AG04449 (cell line): ENCODE measurements at regions not wholly inside any gene's neighbourhood (a gene's known extent, or its start where the extent isn't known, plus 50 kb on each side); places are given as distances from the start of the nearest gene placed in this dataset.

Source experiments
- CTCF ChIA-PET: fragments of 350-600 bp; formaldehyde crosslinking; extraction: SDS; loops from one replicate; lab custom pipeline; 2021; ENCODE audit warnings: antibody characterized with exemption; lab: Yijun Ruan, JAX
- POLR2A ChIA-PET: fragments of 400-600, 350-600 bp; formaldehyde crosslinking; extraction: SDS; loops from one replicate; lab custom pipeline; 2020; ENCODE audit warnings: antibody characterized with exemption, inconsistent platforms; lab: Yijun Ruan, JAX
- DNase-seq: peaks from one replicate; pipeline ENCODE4 v3.0.0-alpha.2; 2010; ENCODE audit warnings: low read depth, low spot score
- H3K4me3 ChIP-seq: 2 replicates; pipeline ENCODE4 v1.5.1; 2011; ENCODE audit warnings: low read depth, mild to moderate bottlenecking, control low read depth, low read length
- TF ChIP-seq, protein P1 (sequence below): IDR thresholded peaks from one replicate; pipeline ENCODE4 v1.5.1; 2011; ENCODE audit warnings: mild to moderate bottlenecking, moderate library complexity, low read length, control low read depth, inconsistent platforms; ENCODE audit not compliant: insufficient read depth; ENCODE audit errors: missing control alignments

DNA sequence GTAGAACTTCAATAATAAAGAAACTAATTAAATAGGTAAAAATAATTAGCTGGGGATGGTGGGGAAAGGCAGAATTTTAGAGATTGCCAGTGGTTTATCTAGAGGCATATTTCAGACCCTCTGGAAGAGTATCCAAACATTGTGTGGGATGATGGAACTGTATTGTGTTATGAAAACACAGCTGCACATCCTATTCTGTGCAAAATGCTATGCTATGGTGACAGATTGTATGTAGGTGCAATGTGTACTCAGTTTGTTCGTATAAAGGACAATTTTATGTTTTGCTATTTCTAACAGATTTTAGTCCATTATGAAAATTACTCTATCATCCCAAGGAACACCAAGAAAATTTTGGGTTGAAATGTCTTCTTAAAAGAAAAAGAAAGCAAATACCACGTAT is 1054.7 kb downstream of the PDHA2 start:
- TF ChIP-seq, protein P1, sequence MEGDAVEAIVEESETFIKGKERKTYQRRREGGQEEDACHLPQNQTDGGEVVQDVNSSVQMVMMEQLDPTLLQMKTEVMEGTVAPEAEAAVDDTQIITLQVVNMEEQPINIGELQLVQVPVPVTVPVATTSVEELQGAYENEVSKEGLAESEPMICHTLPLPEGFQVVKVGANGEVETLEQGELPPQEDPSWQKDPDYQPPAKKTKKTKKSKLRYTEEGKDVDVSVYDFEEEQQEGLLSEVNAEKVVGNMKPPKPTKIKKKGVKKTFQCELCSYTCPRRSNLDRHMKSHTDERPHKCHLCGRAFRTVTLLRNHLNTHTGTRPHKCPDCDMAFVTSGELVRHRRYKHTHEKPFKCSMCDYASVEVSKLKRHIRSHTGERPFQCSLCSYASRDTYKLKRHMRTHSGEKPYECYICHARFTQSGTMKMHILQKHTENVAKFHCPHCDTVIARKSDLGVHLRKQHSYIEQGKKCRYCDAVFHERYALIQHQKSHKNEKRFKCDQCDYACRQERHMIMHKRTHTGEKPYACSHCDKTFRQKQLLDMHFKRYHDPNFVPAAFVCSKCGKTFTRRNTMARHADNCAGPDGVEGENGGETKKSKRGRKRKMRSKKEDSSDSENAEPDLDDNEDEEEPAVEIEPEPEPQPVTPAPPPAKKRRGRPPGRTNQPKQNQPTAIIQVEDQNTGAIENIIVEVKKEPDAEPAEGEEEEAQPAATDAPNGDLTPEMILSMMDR: no peak
- ChIA-PET POLR2A (no interaction called here), CTCF (no interaction called here)
- DNase-seq: no peak
- no peak overlapping the region for H3K4me3 ChIP-seq

DNA sequence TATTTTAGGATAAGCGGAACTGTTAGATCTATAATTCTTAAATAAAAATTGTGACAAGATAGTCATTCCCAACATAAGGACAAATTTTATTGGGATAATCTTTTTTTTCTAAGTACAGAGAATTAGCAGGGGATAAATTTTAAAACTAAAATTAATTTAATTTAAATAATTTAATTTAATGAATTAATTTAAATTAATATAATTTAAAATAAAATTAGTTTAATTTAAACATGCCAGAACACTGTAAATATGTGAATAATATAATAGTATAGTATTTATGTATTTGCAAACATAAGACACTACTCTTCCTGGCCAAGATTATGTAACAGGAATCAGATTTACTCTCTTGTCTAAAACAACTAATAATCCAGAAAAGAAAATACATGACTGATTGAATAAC is 1055.9 kb downstream of the PDHA2 start:
- POLR2A ChIA-PET: no interaction called here
- no peak for DNase-seq
- no peak overlapping the region for H3K4me3 ChIP-seq
- TF ChIP-seq, protein P1: no peak
- CTCF ChIA-PET: no interaction called here

DNA sequence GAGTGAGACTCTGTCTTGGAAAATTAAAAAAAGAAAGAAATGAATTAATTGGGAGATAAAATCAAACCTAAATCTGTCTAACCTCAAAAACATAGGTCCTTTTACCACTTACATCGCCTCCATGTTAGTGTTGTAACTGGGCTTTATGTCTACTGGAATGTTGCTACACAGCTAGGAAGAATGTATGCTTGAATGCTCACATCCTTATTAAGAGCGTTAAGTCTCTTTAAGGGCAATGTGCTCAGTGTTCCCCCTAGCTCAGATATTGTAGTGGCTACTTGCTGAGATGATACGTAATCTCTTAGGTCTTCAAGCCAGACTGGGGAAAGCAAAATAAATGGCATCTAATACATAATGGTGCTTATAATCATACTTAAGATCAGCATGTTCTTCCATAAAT is 1072.8 kb downstream of the PDHA2 start:
- POLR2A ChIA-PET: no interaction called here
- CTCF ChIA-PET: no interaction called here
- no peak overlapping the region for H3K4me3 ChIP-seq
- DNase-seq: no peak
- TF ChIP-seq, protein P1: no peak

DNA sequence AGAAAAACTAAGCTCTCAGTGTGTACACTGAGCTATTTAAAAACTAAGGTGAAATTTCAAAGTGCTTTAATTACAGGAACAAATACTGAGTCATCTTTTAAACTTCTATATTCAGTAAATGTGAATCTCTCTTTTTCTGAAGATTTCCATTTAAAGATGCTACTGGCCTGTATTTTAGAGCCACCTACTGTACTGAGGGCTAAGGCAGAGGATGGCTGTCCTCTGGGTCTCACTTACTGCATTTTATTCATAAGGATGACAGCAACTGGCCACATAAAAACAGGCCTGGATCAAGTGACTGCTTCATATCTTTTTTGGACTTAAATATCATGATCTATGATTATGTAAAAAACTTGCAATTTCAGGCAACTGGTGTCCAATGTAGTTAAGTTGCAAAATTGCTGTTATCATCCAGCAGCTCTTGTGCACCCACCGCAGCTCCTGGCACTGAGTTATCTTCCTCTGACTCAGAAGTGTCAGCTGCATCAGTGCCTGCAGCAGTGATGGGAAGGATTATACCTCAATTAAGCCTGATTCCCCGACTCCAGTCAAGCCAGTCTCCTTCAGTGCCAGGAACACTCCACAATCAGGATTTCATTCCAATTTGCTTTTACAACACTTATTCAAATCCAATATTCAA is 1073.7 kb downstream of the PDHA2 start:
- ChIA-PET CTCF (no interaction called here), POLR2A (no interaction called here)
- H3K4me3 ChIP-seq: no peak overlapping the region
- no peak for DNase-seq
- TF ChIP-seq, protein P1: no peak

DNA sequence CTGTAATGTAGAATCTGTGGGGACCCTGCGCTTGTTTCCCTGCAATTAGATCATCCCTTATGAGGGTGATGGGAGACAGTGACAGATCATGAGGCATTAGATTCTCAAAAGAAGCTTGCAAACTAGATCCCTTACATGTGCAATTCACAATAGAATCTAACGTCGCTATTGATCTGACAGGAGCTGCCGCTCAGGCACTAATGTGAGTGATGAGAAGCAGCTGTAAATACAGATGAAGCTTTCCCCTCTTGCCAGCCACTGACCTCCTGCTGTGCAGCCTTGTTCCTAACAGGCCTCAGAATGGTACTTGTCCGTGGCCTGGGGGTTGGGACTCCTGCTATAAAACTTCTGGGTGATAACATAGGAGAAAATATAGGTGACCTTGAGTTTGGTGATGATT is 1076.8 kb downstream of the PDHA2 start:
- CTCF ChIA-PET: no interaction called here

DNA sequence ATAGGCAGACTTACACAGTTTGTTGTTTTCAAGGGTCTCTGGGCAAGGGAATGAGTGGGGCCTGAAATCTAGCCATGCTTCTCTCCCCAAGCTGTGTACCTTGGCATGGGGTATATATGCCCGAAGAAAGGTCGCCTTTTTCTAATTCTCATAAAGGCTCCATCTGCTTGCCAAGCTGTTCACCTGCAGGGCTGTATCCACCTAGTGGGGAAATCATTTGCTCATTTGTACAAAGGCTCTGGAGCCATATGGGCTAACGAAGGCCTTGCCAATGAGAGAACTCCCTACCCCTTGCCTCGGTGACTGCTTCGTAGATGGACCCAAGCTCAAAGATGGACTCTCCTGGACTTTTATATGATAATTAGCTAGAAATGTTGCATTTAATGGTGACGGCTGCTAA is 1097.0 kb downstream of the PDHA2 start:
- ChIA-PET POLR2A (no interaction called here), CTCF (no interaction called here)
- TF ChIP-seq, protein P1: no peak
- no peak overlapping the region for H3K4me3 ChIP-seq
- no peak for DNase-seq

More for the DNA sequence above, 1076.8 kb downstream of the PDHA2 start:
- POLR2A ChIA-PET: no interaction called here
- TF ChIP-seq, protein P1: no peak
- H3K4me3 ChIP-seq: no peak overlapping the region
- DNase-seq: no peak
